Right ventricle myocardium superior (tissue), 1 donor: ENCODE measurements at regions not wholly inside any gene's neighbourhood (a gene's known extent, or its start where the extent isn't known, plus 50 kb on each side); places are given as distances from the start of the nearest gene placed in this dataset.
"Not testable (repeated sequence)": the region's sequence is repeated elsewhere in the genome, so short reads cannot be mapped to it uniquely, and the experiment has no call there.

ENCODE experiments used
- ATAC-seq: fragments of 200-7000 bp; cut with Tn5 transposase; one replicate; pipeline ENCODE4 v1.9.1; 2020; ENCODE audit warnings: mild to moderate bottlenecking; ENCODE audit not compliant: poor library complexity
- DNase-seq: peaks from one replicate; pipeline ENCODE4 v3.0.0-alpha.2; 2020
- intact Hi-C: fragments of 100-400 bp; cut with DNase I; formaldehyde crosslinking; loops from one replicate; pipeline ENCODE4 v1.11.2; 2022
- donor health status: DM: no; HTN: yes; CAD: no; lungs with severe emphysema.

GRCh38 chr9:86575825-86576525, 221.8 kb upstream of the TUT7 start:
- DNase-seq (peak; percentile 70), ATAC-seq (peak; percentile 84)
- intact Hi-C loops: no loop called here

GRCh38 chr9:86575137-86575536, 220.9 kb upstream of the TUT7 start:
- intact Hi-C loops: no loop called here
- no peak for ATAC-seq
- DNase-seq: no peak

- intact Hi-C loops: no loop called here
- DNase-seq: no peak
- ATAC-seq: no peak
Observed at GRCh38 chr9:86573886-86574285, 219.7 kb upstream of the TUT7 start.

- intact Hi-C loops: no loop called here
- ATAC-seq (no peak), DNase-seq (no peak)
Observed at GRCh38 chr9:86572904-86573303, 218.7 kb upstream of the TUT7 start.

GRCh38 chr9:86565603-86566002, 211.4 kb upstream of the TUT7 start:
- ATAC-seq, intact Hi-C loops, DNase-seq: not testable (repeated sequence)

GRCh38 chr9:86563936-86564335, 209.7 kb upstream of the TUT7 start:
- ATAC-seq (no peak), DNase-seq (no peak)
- intact Hi-C loops: no loop called here

- no peak for DNase-seq
- ATAC-seq: no peak
- intact Hi-C loops: no loop called here
Observed at GRCh38 chr9:86563350-86563749, 209.1 kb upstream of the TUT7 start.

GRCh38 chr9:86562691-86563090, 208.5 kb upstream of the TUT7 start:
- DNase-seq (no peak), ATAC-seq (no peak)
- intact Hi-C loops: no loop called here

- DNase-seq (no peak), ATAC-seq (no peak)
- intact Hi-C loops: no loop called here
Observed at GRCh38 chr9:86557918-86558317, 203.7 kb upstream of the TUT7 start.

- no peak for ATAC-seq
- intact Hi-C loops: no loop called here
Observed at GRCh38 chr9:86557063-86557766, 203.0 kb upstream of the TUT7 start.

GRCh38 chr9:86555661-86556060, 201.5 kb upstream of the TUT7 start:
- ATAC-seq (no peak), DNase-seq (no peak)
- intact Hi-C loops: no loop called here

More at GRCh38 chr9:86557063-86557766, 203.0 kb upstream of the TUT7 start:
- DNase-seq: no peak

- no peak for ATAC-seq
- intact Hi-C loops: no loop called here
- no peak for DNase-seq
Observed at GRCh38 chr9:86550401-86550800, 196.2 kb upstream of the TUT7 start.

GRCh38 chr9:86549920-86550319, 195.7 kb upstream of the TUT7 start:
- no peak for ATAC-seq
- intact Hi-C loops: no loop called here
- DNase-seq: no peak

- ATAC-seq (no peak), DNase-seq (no peak)
- intact Hi-C loops: no loop called here
Observed at GRCh38 chr9:86549401-86549811, 195.2 kb upstream of the TUT7 start.

- intact Hi-C loops: no loop called here
- DNase-seq (no peak), ATAC-seq (no peak)
Observed at GRCh38 chr9:86548220-86548619, 194.0 kb upstream of the TUT7 start.

GRCh38 chr9:86547571-86547970, 193.4 kb upstream of the TUT7 start:
- ATAC-seq (no peak), DNase-seq (no peak)
- intact Hi-C loops: no loop called here

- intact Hi-C loops: no loop called here
- ATAC-seq: peak; percentile 36
- DNase-seq: no peak
Observed at GRCh38 chr9:86546712-86547111, 192.5 kb upstream of the TUT7 start.

- ATAC-seq (no peak), DNase-seq (no peak)
- intact Hi-C loops: no loop called here
Observed at GRCh38 chr9:86545090-86545489, 190.9 kb upstream of the TUT7 start.

GRCh38 chr9:86541014-86541570, 186.9 kb upstream of the TUT7 start:
- intact Hi-C loops: no loop called here
- no peak for DNase-seq
- ATAC-seq: no peak

GRCh38 chr9:86535406-86535915, 181.3 kb upstream of the TUT7 start:
- DNase-seq: no peak
- no peak for ATAC-seq
- intact Hi-C loops: no loop called here
